OCI-LY1 (cell line): ENCODE measurements at regions not wholly inside any gene's neighbourhood (a gene's known extent, or its start where the extent isn't known, plus 50 kb on each side); places are given as distances from the start of the nearest gene placed in this dataset.

Experiments used
- H2AFZ ChIP-seq: fragments of 200-600 bp; sonication (generic), shearing (Covaris generic); 2 replicates; pipeline ENCODE4 v1.6.0; 2014; ENCODE audit warnings: antibody characterized with exemption, mild to moderate bottlenecking, low read length
- H3F3A ChIP-seq: fragments of 200-600 bp; sonication (generic), shearing (Covaris generic); 2 replicates; pipeline ENCODE4 v1.6.0; 2014; ENCODE audit warnings: mild to moderate bottlenecking, antibody characterized with exemption, low read length, moderate library complexity; ENCODE audit not compliant: insufficient read depth
- H3K27ac ChIP-seq: fragments of 200-600 bp; sonication (generic); 2 replicates; pipeline ENCODE4 v1.5.1; 2014; ENCODE audit warnings: low read length, mixed run types, mild to moderate bottlenecking, low read depth; ENCODE audit not compliant: poor library complexity, severe bottlenecking
- H3K27me3 ChIP-seq: fragments of 200-600 bp; sonication (generic); 2 replicates; pipeline ENCODE4 v1.6.0; 2014; ENCODE audit warnings: antibody characterized with exemption, mild to moderate bottlenecking, low read length, moderate library complexity; ENCODE audit not compliant: insufficient read depth
- H3K36me3 ChIP-seq: fragments of 200-600 bp; sonication (generic); 2 replicates; pipeline ENCODE4 v1.6.1; 2014; ENCODE audit warnings: mild to moderate bottlenecking, antibody characterized with exemption, low read length, moderate library complexity, mixed read lengths; ENCODE audit not compliant: insufficient read depth
- H3K4me1 ChIP-seq: fragments of 200-600 bp; sonication (generic); 2 replicates; pipeline ENCODE4 v1.5.1; 2014; ENCODE audit warnings: mild to moderate bottlenecking, low read length, moderate library complexity; ENCODE audit not compliant: insufficient read depth, severe bottlenecking
- H3K4me2 ChIP-seq: fragments of 200-600 bp; sonication (generic), shearing (Covaris generic); 2 replicates; pipeline ENCODE4 v1.6.1; 2014; ENCODE audit warnings: low read length
- H3K4me3 ChIP-seq: fragments of 200-600 bp; sonication (generic); 2 replicates; pipeline ENCODE4 v1.5.1; 2014; ENCODE audit warnings: low read length, low read depth, mild to moderate bottlenecking, mixed read lengths; ENCODE audit not compliant: poor library complexity, severe bottlenecking
- H3K79me2 ChIP-seq: fragments of 200-600 bp; shearing (Covaris generic); 2 replicates; pipeline ENCODE4 v1.6.1; 2016; ENCODE audit warnings: mixed run types, low read length, mixed read lengths; ENCODE audit not compliant: insufficient read depth
- H3K9ac ChIP-seq: fragments of 200-600 bp; sonication (generic), shearing (Covaris generic); 2 replicates; pipeline ENCODE4 v1.6.1; 2014; ENCODE audit warnings: mild to moderate bottlenecking, low read length, mixed read lengths
- H3K9me2 ChIP-seq: fragments of 200-600 bp; sonication (generic), shearing (Covaris generic); 2 replicates; pipeline ENCODE4 v1.6.1; 2014; ENCODE audit warnings: low read depth, mild to moderate bottlenecking, low read length, mixed read lengths
- H3K9me3 ChIP-seq: fragments of 200-600 bp; shearing (Covaris generic); 2 replicates; pipeline ENCODE4 v1.6.1; 2014; ENCODE audit warnings: low read length, mixed read lengths
- H4K20me1 ChIP-seq: fragments of 200-600 bp; sonication (generic), shearing (Covaris generic); 2 replicates; pipeline ENCODE4 v1.6.0; 2016; ENCODE audit warnings: mild to moderate bottlenecking, low read length; ENCODE audit not compliant: insufficient read depth
- CTCF ChIP-seq: fragments of 200-600 bp; sonication (generic), shearing (Covaris generic); IDR thresholded peaks from 2 replicates; pipeline ENCODE4 v1.5.1; 2017; ENCODE audit warnings: mild to moderate bottlenecking, antibody characterized with exemption, low read length, moderate library complexity, mixed read lengths
- EZH2 ChIP-seq: fragments of 200-600 bp; sonication (generic), shearing (Covaris generic); IDR thresholded peaks from 2 replicates; pipeline ENCODE4 v1.8.0; 2017; ENCODE audit warnings: borderline replicate concordance, mixed run types, mild to moderate bottlenecking, antibody characterized with exemption, low read length, moderate library complexity, mixed read lengths

- H3K9ac ChIP-seq, result no peak overlapping the region
- no peaks in the 10 kb centered on the region for H3K9me3 ChIP-seq
- no peaks in the 10 kb centered on the region for H4K20me1 ChIP-seq
- no peak overlapping the region for H2AFZ ChIP-seq
- no peaks in the 10 kb centered on the region for H3K36me3 ChIP-seq
- H3K9me2 ChIP-seq, result no peaks in the 10 kb centered on the region
- no peaks in the 10 kb centered on the region for H3K27me3 ChIP-seq
- H3K4me1 ChIP-seq, result no peaks in the 10 kb centered on the region
- H3K4me2 ChIP-seq, result no peak overlapping the region
- H3K27ac ChIP-seq, result no peak overlapping the region
- no peaks in the 10 kb centered on the region for H3F3A ChIP-seq
- no peak overlapping the region for H3K4me3 ChIP-seq
- no peak for TF ChIP-seq CTCF
- TF ChIP-seq EZH2, result no peak
- H3K79me2 ChIP-seq, result no peaks in the 10 kb centered on the region
Observed at GRCh38 chr10:118110750-118111149, 64.0 kb upstream of the RAB11FIP2 start.

- Histone ChIP-seq H3K79me2 (no peaks in the 10 kb centered on the region), H2AFZ (no peak overlapping the region), H3K27ac (no peak overlapping the region)
Observed at GRCh38 chr10:118108194-118109026, 61.7 kb upstream of the RAB11FIP2 start.

GRCh38 chr10:118107541-118107940 is 60.8 kb upstream of the RAB11FIP2 start:
- H3K4me2 ChIP-seq, result no peak overlapping the region
- no peaks in the 10 kb centered on the region for H3F3A ChIP-seq
- H3K36me3 ChIP-seq, result no peaks in the 10 kb centered on the region
- no peak overlapping the region for H3K4me3 ChIP-seq
- H2AFZ ChIP-seq, result no peak overlapping the region
- H3K9me2 ChIP-seq, result no peaks in the 10 kb centered on the region
- no peaks in the 10 kb centered on the region for H3K79me2 ChIP-seq
- no peaks in the 10 kb centered on the region for H3K4me1 ChIP-seq
- TF ChIP-seq CTCF (no peak), EZH2 (no peak)
- H3K27ac ChIP-seq, result no peak overlapping the region
- no peak overlapping the region for H3K9ac ChIP-seq
- no peaks in the 10 kb centered on the region for H3K9me3 ChIP-seq
- H3K27me3 ChIP-seq, result no peaks in the 10 kb centered on the region
- no peaks in the 10 kb centered on the region for H4K20me1 ChIP-seq

More at GRCh38 chr10:118108194-118109026, 61.7 kb upstream of the RAB11FIP2 start:
- no peak overlapping the region for H3K4me3 ChIP-seq
- H3K4me1 ChIP-seq, result no peaks in the 10 kb centered on the region
- no peaks in the 10 kb centered on the region for H3F3A ChIP-seq
- H3K4me2 ChIP-seq, result no peak overlapping the region
- H3K9me2 ChIP-seq, result no peaks in the 10 kb centered on the region
- no peaks in the 10 kb centered on the region for H4K20me1 ChIP-seq
- H3K36me3 ChIP-seq, result no peaks in the 10 kb centered on the region
- no peak overlapping the region for H3K9ac ChIP-seq
- TF ChIP-seq CTCF, result no peak
- TF ChIP-seq EZH2, result no peak
- H3K27me3 ChIP-seq, result no peaks in the 10 kb centered on the region
- H3K9me3 ChIP-seq, result no peaks in the 10 kb centered on the region
